ENCODE measurements at regions not wholly inside any gene's neighbourhood (a gene's known extent, or its start where the extent isn't known, plus 50 kb on each side); places are given as distances from the start of the nearest gene placed in this dataset.
"Not testable (repeated sequence)": the region's sequence is repeated elsewhere in the genome, so short reads cannot be mapped to it uniquely, and the experiment has no call there.

GRCh38 chr9:42656789-42657188, 473.3 kb downstream of the SPATA31A6 start:
- not testable (repeated sequence) for H3K27me3 ChIP-seq (ENCODE audit: control insufficient read depth, insufficient read depth, low read length); DNase-seq; H3K4me1 Mint-ChIP-seq; H3K36me3 ChIP-seq (ENCODE audit: control insufficient read depth, insufficient read depth, low read length); H3K27ac ChIP-seq (ENCODE audit: insufficient read depth, low read length, poor library complexity, severe bottlenecking); H3K4me3 ChIP-seq (ENCODE audit: low read depth, low read length); H3K27me3 Mint-ChIP-seq; H3K9me3 Mint-ChIP-seq; ATAC-seq (ENCODE audit: low read depth in 2 of 2); H3K9me3 ChIP-seq (ENCODE audit: control insufficient read depth in 2 of 2, low read length in 2 of 2); H3K36me3 Mint-ChIP-seq; H3K4me3 Mint-ChIP-seq; H3K27ac Mint-ChIP-seq; H3K4me1 ChIP-seq (ENCODE audit: control insufficient read depth, insufficient read depth, low read length, poor library complexity, severe bottlenecking)

- H3K36me3 Mint-ChIP-seq; H3K4me1 Mint-ChIP-seq; H3K9me3 ChIP-seq (ENCODE audit: control insufficient read depth in 2 of 2, low read length in 2 of 2); H3K4me3 ChIP-seq (ENCODE audit: low read depth, low read length); H3K9me3 Mint-ChIP-seq; ATAC-seq (ENCODE audit: low read depth in 2 of 2); DNase-seq; H3K36me3 ChIP-seq (ENCODE audit: control insufficient read depth, insufficient read depth, low read length); H3K4me1 ChIP-seq (ENCODE audit: control insufficient read depth, insufficient read depth, low read length, poor library complexity, severe bottlenecking); H3K27me3 Mint-ChIP-seq; H3K27me3 ChIP-seq (ENCODE audit: control insufficient read depth, insufficient read depth, low read length); H3K27ac Mint-ChIP-seq; H3K27ac ChIP-seq (ENCODE audit: insufficient read depth, low read length, poor library complexity, severe bottlenecking); H3K4me3 Mint-ChIP-seq: not testable (repeated sequence)
Measured at GRCh38 chr9:42657496-42657895, 474.0 kb downstream of the SPATA31A6 start.

GRCh38 chr9:42697146-42697545, 513.7 kb downstream of the SPATA31A6 start:
- H3K27me3 ChIP-seq (ENCODE audit: control insufficient read depth, insufficient read depth, low read length); H3K9me3 Mint-ChIP-seq; H3K36me3 ChIP-seq (ENCODE audit: control insufficient read depth, insufficient read depth, low read length); DNase-seq; ATAC-seq (ENCODE audit: low read depth in 2 of 2); H3K27ac ChIP-seq (ENCODE audit: insufficient read depth, low read length, poor library complexity, severe bottlenecking); H3K4me3 ChIP-seq (ENCODE audit: low read depth, low read length); H3K36me3 Mint-ChIP-seq; H3K9me3 ChIP-seq (ENCODE audit: control insufficient read depth in 2 of 2, low read length in 2 of 2); H3K27me3 Mint-ChIP-seq; H3K4me1 Mint-ChIP-seq; H3K27ac Mint-ChIP-seq; H3K4me1 ChIP-seq (ENCODE audit: control insufficient read depth, insufficient read depth, low read length, poor library complexity, severe bottlenecking); H3K4me3 Mint-ChIP-seq: not testable (repeated sequence)

- H3K27ac Mint-ChIP-seq; H3K4me1 ChIP-seq (ENCODE audit: control insufficient read depth, insufficient read depth, low read length, poor library complexity, severe bottlenecking): not testable (repeated sequence)
Measured at GRCh38 chr9:42702890-42703289, 519.4 kb downstream of the SPATA31A6 start.

GRCh38 chr9:42724841-42725835, 541.7 kb downstream of the SPATA31A6 start:
- not testable (repeated sequence) for H3K36me3 Mint-ChIP-seq; H3K4me3 ChIP-seq (ENCODE audit: low read depth, low read length); H3K4me1 Mint-ChIP-seq; H3K27me3 Mint-ChIP-seq; H3K4me3 Mint-ChIP-seq; H3K27ac Mint-ChIP-seq; H3K9me3 Mint-ChIP-seq; ATAC-seq (ENCODE audit: low read depth in 2 of 2); H3K27me3 ChIP-seq (ENCODE audit: control insufficient read depth, insufficient read depth, low read length); H3K36me3 ChIP-seq (ENCODE audit: control insufficient read depth, insufficient read depth, low read length); H3K27ac ChIP-seq (ENCODE audit: insufficient read depth, low read length, poor library complexity, severe bottlenecking); H3K4me1 ChIP-seq (ENCODE audit: control insufficient read depth, insufficient read depth, low read length, poor library complexity, severe bottlenecking); H3K9me3 ChIP-seq (ENCODE audit: control insufficient read depth in 2 of 2, low read length in 2 of 2)
- DNase-seq: peak in 2 of 3 donors; percentile 12 to 49

More at GRCh38 chr9:42702890-42703289, 519.4 kb downstream of the SPATA31A6 start:
- not testable (repeated sequence) for H3K36me3 ChIP-seq (ENCODE audit: control insufficient read depth, insufficient read depth, low read length); ATAC-seq (ENCODE audit: low read depth in 2 of 2); H3K4me1 Mint-ChIP-seq; H3K27me3 ChIP-seq (ENCODE audit: control insufficient read depth, insufficient read depth, low read length); DNase-seq; H3K4me3 Mint-ChIP-seq; H3K9me3 ChIP-seq (ENCODE audit: control insufficient read depth in 2 of 2, low read length in 2 of 2); H3K36me3 Mint-ChIP-seq; H3K4me3 ChIP-seq (ENCODE audit: low read depth, low read length); H3K27me3 Mint-ChIP-seq; H3K9me3 Mint-ChIP-seq; H3K27ac ChIP-seq (ENCODE audit: insufficient read depth, low read length, poor library complexity, severe bottlenecking)

GRCh38 chr9:42743030-42743814, 559.8 kb downstream of the SPATA31A6 start:
- H3K9me3 ChIP-seq (ENCODE audit: control insufficient read depth in 2 of 2, low read length in 2 of 2); ATAC-seq (ENCODE audit: low read depth in 2 of 2); H3K27ac Mint-ChIP-seq; H3K27ac ChIP-seq (ENCODE audit: insufficient read depth, low read length, poor library complexity, severe bottlenecking); H3K36me3 ChIP-seq (ENCODE audit: control insufficient read depth, insufficient read depth, low read length); H3K27me3 Mint-ChIP-seq; H3K4me1 ChIP-seq (ENCODE audit: control insufficient read depth, insufficient read depth, low read length, poor library complexity, severe bottlenecking); H3K4me3 ChIP-seq (ENCODE audit: low read depth, low read length); H3K9me3 Mint-ChIP-seq; H3K36me3 Mint-ChIP-seq; H3K4me3 Mint-ChIP-seq; H3K4me1 Mint-ChIP-seq; H3K27me3 ChIP-seq (ENCODE audit: control insufficient read depth, insufficient read depth, low read length): not testable (repeated sequence)
- DNase-seq: peak; percentile 10 to 57 (median 39)

DNA sequence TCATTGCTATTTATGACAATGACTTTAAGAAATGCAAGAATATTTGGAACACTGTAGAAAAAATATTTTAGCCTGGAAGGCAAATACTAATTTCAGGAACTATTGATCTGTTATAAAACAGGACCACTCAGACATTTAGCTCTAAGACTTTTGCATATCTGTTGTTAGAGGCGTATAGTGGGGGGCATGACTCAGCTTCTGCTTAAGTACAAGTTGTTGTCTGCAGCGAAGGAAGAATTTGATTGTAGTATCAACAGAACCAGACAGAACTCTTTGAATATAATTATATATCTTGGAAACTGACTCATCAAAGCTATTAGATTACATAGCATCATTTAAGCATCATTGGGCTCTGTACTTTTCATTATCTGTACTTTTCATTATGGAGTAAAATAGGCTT, 573.8 kb downstream of the SPATA31A6 start:
- H3K36me3 ChIP-seq (ENCODE audit: control insufficient read depth, insufficient read depth, low read length); H3K27ac Mint-ChIP-seq; H3K4me3 Mint-ChIP-seq; H3K4me3 ChIP-seq (ENCODE audit: low read depth, low read length); H3K36me3 Mint-ChIP-seq; H3K9me3 ChIP-seq (ENCODE audit: control insufficient read depth in 2 of 2, low read length in 2 of 2); H3K27me3 ChIP-seq (ENCODE audit: control insufficient read depth, insufficient read depth, low read length); DNase-seq; H3K27me3 Mint-ChIP-seq; H3K4me1 Mint-ChIP-seq; ATAC-seq (ENCODE audit: low read depth in 2 of 2); H3K4me1 ChIP-seq (ENCODE audit: control insufficient read depth, insufficient read depth, low read length, poor library complexity, severe bottlenecking); H3K9me3 Mint-ChIP-seq; H3K27ac ChIP-seq (ENCODE audit: insufficient read depth, low read length, poor library complexity, severe bottlenecking): not testable (repeated sequence)

All from CD4-positive, CD25-positive, alpha-beta regulatory T cell (primary cell).